Esophagus muscularis mucosa (tissue), 3 donors: ENCODE measurements at regions not wholly inside any gene's neighbourhood (a gene's known extent, or its start where the extent isn't known, plus 50 kb on each side); places are given as distances from the start of the nearest gene placed in this dataset.

Experiments used
- CTCF ChIP-seq, 3 experiments: fragments of 200-600 bp in 2 of 3; fragments of 450-650 bp in 1 of 3; sonication (generic) in 2 of 3; IDR thresholded peaks; one replicate each; pipeline ENCODE4 v1.5.1; 2017 to 2019; ENCODE audit warnings: antibody characterized with exemption in 3 of 3, mild to moderate bottlenecking in 2 of 3, moderate library complexity in 1 of 3
- POLR2A ChIP-seq: fragments of 450-650 bp; IDR thresholded peaks from one replicate; pipeline ENCODE4 v1.6.1; 2017; ENCODE audit warnings: antibody characterized with exemption, moderate library complexity, mild to moderate bottlenecking, low read depth

- no peak for TF ChIP-seq CTCF (IDR thresholded peaks at IDR 0.05)
- no peak for TF ChIP-seq POLR2A
These were observed 126.9 kb upstream of the VEGFC start for GRCh38 chr4:176919631-176920030.
